Glutamatergic neuron (in vitro differentiated cells): ENCODE measurements at regions not wholly inside any gene's neighbourhood (a gene's known extent, or its start where the extent isn't known, plus 50 kb on each side); places are given as distances from the start of the nearest gene placed in this dataset.
A peak's percentile ranks its signal among the peaks of the same experiment; 100 is the strongest.
"Not testable (repeated sequence)": the region's sequence is repeated elsewhere in the genome, so short reads cannot be mapped to it uniquely, and the experiment has no call there.

ENCODE experiments used
- DNase-seq: peaks from one replicate; pipeline ENCODE4 v3.0.0; 2022
- H3K27ac Mint-ChIP-seq: one replicate; pipeline ENCODE4 v1.8.0; 2020; ENCODE audit warnings: mild to moderate bottlenecking, mixed read lengths, inconsistent platforms; ENCODE audit not compliant: unreplicated experiment
- H3K27me3 Mint-ChIP-seq: one replicate; pipeline ENCODE4 v1.8.0; 2020; ENCODE audit warnings: mild to moderate bottlenecking, moderate library complexity, mixed read lengths, inconsistent platforms; ENCODE audit not compliant: unreplicated experiment
- H3K36me3 Mint-ChIP-seq: one replicate; pipeline ENCODE4 v1.8.0; 2020; ENCODE audit warnings: mild to moderate bottlenecking, mixed read lengths, inconsistent platforms; ENCODE audit not compliant: unreplicated experiment
- H3K4me1 Mint-ChIP-seq: one replicate; pipeline ENCODE4 v1.8.0; 2020; ENCODE audit warnings: mild to moderate bottlenecking, low read depth, mixed read lengths, inconsistent platforms; ENCODE audit not compliant: unreplicated experiment
- H3K4me3 Mint-ChIP-seq: one replicate; pipeline ENCODE4 v1.8.0; 2020; ENCODE audit warnings: mild to moderate bottlenecking, mixed read lengths, inconsistent platforms; ENCODE audit not compliant: unreplicated experiment
- H3K9me3 Mint-ChIP-seq: one replicate; pipeline ENCODE4 v1.8.0; 2020; ENCODE audit warnings: mild to moderate bottlenecking, moderate library complexity, mixed read lengths, inconsistent platforms; ENCODE audit not compliant: unreplicated experiment

DNA sequence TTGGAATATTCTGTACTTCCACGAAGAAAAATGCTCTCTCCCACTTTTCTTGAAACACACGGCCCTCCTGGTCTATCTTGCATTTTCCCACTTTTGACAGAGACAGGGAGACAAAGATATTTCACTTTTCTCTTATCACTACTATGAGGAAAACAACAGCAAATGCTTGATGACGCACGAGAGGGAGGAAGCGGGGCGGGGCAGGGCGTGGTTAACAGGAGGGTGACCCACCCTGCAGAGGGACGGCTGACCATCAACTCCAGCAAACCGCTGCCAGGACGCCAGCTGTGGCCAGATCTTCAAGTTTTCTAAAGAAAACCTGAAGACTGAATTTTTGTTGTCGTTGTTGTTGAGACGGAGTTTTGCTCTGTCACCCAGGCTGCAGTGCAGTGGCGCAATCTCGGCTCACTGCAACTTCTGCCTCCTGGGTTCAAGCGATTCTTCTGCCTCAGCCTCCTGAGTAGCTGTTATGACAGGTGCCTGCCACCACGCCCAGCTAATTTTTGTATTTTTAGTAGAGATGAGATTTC is 63.8 kb downstream of the NSUN5 start:
- H3K9me3 Mint-ChIP-seq, DNase-seq, H3K4me3 Mint-ChIP-seq, H3K27me3 Mint-ChIP-seq, H3K36me3 Mint-ChIP-seq, H3K4me1 Mint-ChIP-seq, H3K27ac Mint-ChIP-seq: not testable (repeated sequence)

DNA sequence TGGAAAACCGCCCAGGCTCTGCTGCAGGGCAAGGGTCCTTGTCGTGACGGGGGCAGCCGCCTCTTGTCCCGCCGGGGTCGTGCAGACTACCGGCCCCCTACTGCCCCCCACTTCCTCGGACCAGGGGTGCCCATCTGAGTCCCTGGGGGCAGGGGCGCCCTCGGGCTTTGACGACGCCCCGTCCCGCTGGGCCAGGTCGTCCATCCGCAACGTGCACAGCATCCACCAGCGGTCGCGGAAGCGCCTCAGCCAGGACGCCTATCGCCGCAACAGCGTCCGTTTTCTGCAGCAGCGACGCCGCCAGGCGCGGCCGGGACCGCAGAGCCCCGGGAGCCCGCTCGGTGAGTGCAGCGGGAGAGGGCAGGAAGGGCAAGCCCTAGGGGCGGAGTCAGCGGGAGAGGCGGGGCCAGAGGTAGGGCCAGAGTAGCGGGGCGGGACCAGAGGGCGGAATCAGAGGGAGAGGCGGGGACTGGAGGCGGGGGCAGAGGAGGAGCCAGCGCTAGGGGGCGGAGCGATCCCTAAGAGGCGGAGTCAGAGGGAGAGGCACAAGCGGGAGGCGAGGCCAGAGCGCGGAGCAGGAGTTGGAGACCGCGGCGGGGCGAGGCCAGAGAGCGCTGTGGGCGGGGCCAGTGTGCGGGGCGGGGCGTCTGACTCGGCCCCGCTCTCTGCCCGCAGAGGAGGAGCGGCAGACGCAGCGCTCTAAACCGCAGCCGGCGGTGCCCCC is 73.5 kb downstream of the NSUN5 start:
- not testable (repeated sequence) for H3K27me3 Mint-ChIP-seq, H3K36me3 Mint-ChIP-seq, H3K27ac Mint-ChIP-seq, H3K4me3 Mint-ChIP-seq, H3K9me3 Mint-ChIP-seq, H3K4me1 Mint-ChIP-seq
- DNase-seq: peak; percentile 94

DNA sequence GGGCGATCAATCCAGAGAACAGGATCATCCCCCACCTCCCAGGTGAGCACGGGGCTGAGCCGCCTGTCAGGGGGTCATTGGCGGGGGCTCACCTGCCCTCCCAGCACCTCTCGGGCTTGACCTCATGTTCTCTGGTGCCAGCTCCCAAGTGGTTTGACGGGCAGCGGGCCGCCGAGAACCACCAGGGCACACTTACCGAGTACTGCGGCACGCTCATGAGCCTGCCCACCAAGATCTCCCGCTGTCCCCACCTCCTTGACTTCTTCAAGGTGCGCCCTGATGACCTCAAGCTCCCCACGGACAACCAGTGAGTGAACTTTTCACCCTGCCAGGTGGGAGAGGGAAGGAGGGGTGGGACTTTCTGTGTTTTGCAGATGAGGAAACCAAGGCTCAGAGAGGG is 82.9 kb downstream of the NSUN5 start:
- not testable (repeated sequence) for H3K27ac Mint-ChIP-seq

DNA sequence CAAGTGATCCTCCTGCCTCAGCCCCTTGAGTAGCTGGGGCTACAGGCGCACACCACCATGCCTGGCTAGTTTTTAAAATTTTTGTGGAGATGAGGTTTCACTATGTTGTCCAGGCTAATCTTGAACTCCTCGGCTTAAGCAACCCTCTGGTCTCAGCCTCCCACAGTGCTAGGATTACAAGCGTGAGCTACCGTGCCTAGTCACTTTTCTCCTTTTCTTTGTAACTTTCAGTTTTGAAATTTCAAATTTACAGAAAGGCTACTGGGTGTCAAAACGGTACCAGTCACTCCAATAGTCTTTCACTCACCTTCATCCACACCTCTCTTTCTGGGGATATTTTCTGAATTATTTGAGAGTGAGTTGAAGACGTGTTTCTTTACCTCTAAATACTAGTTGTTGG is 86.9 kb downstream of the NSUN5 start:
- H3K4me1 Mint-ChIP-seq, H3K27ac Mint-ChIP-seq, H3K36me3 Mint-ChIP-seq, H3K9me3 Mint-ChIP-seq, DNase-seq, H3K27me3 Mint-ChIP-seq, H3K4me3 Mint-ChIP-seq: not testable (repeated sequence)

More for the DNA sequence above, 82.9 kb downstream of the NSUN5 start:
- not testable (repeated sequence) for DNase-seq, H3K4me3 Mint-ChIP-seq, H3K9me3 Mint-ChIP-seq, H3K27me3 Mint-ChIP-seq, H3K4me1 Mint-ChIP-seq, H3K36me3 Mint-ChIP-seq

DNA sequence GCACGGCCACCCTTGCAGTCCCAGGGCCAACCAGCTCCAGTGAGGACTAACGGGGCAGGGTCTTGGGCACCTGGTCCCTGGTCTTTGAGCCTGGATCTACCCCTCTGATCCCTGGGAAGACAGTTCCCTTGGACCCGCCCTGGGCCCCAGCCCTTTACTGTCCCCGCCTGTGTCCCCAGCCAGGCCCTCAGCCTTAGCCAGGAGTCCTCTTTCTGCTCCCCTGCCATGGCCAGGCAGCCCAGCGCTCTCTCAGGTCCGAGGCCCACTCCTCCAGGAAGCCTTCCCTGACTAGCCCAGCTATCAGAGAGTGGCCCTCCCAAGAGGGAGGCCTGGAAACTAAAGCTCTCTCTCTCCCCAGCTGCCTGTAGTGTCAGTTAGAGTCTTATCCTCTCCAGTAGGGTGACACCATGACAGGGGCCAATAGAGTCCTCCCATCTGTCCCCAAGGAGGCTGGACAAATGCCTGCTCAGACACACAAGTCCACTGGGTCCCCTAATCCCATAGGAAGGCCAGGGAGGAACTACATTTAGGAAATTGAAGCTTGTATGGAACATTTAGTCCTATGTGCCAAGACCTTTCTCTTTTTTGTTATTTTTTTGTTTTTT is 87.8 kb downstream of the NSUN5 start:
- not testable (repeated sequence) for H3K4me1 Mint-ChIP-seq, H3K9me3 Mint-ChIP-seq, H3K4me3 Mint-ChIP-seq, H3K27ac Mint-ChIP-seq, H3K36me3 Mint-ChIP-seq, H3K27me3 Mint-ChIP-seq, DNase-seq

DNA sequence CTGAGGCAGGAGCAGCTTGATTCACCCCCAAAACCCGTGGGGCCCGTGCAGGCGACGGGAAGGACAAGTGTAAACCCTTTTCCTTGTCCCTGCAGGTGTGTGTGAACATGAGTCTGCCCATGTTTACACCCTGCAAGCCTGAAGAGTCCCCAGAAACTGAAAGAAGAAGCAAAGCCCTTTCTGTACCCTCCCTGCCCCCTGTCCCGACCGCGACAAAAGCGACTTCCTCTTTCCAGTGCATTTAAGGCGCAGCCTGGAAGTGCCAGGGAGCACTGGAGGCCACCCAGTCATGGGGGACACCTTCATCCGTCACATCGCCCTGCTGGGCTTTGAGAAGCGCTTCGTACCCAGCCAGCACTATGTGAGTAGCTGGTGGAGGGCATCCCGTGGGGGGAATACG is 88.3 kb downstream of the NSUN5 start:
- not testable (repeated sequence) for H3K27me3 Mint-ChIP-seq, H3K4me1 Mint-ChIP-seq, H3K4me3 Mint-ChIP-seq, H3K9me3 Mint-ChIP-seq, H3K27ac Mint-ChIP-seq, H3K36me3 Mint-ChIP-seq, DNase-seq

DNA sequence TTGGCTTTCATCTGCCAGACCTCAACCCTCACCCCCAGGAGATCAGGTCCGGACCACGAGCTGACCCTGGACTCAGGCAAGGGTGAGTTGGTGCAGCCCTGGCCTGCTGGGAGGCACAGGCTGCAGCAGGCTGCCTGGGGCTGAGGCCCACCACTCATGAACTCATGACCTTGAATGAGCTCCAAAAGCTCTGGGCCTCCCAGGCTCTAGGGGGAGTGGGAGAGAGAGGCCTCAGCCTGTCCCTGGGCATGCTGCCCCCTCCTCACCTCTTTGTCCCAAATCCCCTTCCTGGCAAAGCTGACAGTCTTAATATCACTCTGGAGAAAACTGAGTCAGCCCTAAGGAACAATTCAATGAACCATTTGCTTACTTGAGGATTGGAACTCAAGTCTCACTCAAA is 89.8 kb downstream of the NSUN5 start:
- H3K36me3 Mint-ChIP-seq, H3K4me3 Mint-ChIP-seq, H3K27me3 Mint-ChIP-seq, H3K27ac Mint-ChIP-seq, H3K9me3 Mint-ChIP-seq, DNase-seq, H3K4me1 Mint-ChIP-seq: not testable (repeated sequence)

DNA sequence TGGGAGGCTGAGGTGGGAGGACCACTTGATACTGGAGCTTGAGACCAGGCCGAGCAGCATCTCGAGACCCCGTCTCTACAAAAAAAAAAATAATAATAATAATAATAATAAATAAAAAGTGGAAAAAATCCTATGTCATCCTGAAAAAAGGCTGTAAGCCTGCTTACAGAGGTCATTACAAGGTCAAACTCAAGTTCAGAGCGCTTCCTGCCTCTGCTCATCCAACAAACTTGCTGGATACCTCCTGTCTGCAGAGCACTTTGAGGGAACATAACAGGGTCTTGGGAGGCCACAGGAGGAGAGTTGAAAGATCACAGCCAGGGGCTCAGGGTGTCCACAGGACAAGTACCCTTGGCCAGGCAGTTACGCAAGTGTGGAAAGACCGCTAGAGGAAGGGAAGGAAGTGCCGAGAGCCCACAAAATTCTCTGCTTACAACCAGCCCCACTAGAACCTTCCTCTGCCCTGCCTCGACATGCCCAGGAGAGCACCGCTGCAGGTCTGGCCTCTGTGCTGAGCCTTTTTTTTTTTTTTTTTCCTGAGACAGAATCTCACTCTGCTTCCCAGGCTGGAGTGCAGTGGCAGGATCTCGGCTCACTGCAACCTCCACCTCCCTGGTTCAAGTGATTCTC is 92.5 kb downstream of the NSUN5 start:
- not testable (repeated sequence) for H3K4me1 Mint-ChIP-seq, H3K4me3 Mint-ChIP-seq, H3K9me3 Mint-ChIP-seq, DNase-seq, H3K36me3 Mint-ChIP-seq, H3K27me3 Mint-ChIP-seq, H3K27ac Mint-ChIP-seq

DNA sequence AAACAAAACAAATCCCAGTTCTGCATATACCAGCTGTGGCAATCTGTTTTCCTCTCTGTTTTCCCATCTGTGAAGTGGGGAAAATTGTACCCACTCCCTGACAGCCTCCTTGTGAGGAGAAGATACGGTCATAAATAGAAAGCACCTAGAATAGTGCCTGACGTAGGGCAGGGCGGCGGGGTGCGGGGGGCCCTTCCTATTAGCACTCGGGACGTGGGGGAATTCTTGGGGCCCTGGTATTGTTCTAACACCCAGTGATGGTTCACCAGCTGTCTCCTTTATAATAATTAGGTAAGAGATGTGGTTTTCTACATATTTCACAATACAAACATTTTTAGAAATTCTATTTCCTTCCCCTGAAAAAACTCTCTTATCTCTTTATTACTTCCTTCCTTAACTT is 93.4 kb downstream of the NSUN5 start:
- DNase-seq, H3K4me1 Mint-ChIP-seq, H3K36me3 Mint-ChIP-seq, H3K9me3 Mint-ChIP-seq, H3K27me3 Mint-ChIP-seq, H3K4me3 Mint-ChIP-seq, H3K27ac Mint-ChIP-seq: not testable (repeated sequence)

DNA sequence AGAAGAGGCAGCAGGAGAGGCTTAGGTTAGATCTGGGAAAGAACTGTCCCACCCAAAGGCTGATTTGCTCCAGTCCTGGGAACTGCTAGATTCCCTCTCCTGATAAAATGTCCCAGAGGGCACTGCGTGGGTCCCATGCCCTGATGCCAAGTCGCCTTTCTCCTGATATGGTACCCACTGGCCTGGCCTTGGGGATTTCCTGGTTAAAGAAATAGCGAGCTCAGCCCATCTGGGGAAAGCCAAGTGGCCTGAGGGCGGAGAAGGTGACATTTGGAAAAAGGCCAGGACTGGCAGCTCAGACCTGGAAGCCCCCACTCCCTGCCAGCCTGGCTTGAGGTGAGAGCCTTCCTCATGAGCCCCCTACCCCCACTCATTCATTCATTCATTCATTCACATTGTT is 94.2 kb downstream of the NSUN5 start:
- H3K27ac Mint-ChIP-seq, H3K9me3 Mint-ChIP-seq, H3K27me3 Mint-ChIP-seq, H3K4me1 Mint-ChIP-seq, H3K4me3 Mint-ChIP-seq, H3K36me3 Mint-ChIP-seq: not testable (repeated sequence)
- peak; percentile 27 for DNase-seq

DNA sequence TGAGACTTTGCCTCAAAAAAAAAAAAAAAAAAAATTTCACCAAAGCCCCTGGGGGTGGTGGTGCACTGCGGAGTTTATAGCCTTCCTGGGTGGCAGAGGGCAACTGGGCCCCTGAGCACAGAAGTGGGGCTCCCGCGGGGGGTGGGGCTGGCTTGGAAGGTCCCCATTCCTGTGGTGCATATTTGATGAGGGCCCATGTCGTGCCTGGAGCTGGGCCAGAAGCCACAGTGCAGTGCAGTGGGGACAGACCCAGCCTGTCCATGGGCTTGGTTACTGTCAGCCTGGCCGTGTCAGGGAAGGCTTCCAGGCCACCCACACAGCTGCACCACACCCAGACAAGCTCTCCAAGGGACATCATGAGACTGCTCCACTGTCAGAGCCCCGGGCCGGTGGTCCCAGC is 95.5 kb downstream of the NSUN5 start:
- H3K4me3 Mint-ChIP-seq, H3K27me3 Mint-ChIP-seq: not testable (repeated sequence)

DNA sequence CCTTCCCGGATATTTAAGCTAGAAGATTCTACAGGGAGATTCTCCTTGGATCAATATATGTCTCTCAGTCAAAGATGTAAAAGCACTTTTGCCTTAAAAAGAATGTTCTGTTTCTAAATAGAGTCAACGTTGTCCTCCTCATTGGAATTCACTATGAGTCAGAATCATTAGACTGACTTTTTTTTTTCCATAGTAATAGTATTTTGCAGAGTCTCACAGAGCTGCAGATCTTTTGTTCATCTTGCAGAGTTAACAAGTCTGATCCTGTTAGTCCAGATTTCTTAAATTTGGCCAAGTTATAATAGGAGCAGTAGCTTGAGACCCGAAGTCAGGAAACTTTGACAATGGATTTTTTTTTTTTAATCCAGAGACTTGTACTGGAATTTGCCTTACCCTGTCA is 103.0 kb downstream of the NSUN5 start:
- not testable (repeated sequence) for H3K4me3 Mint-ChIP-seq, H3K4me1 Mint-ChIP-seq, H3K27ac Mint-ChIP-seq, H3K36me3 Mint-ChIP-seq, H3K9me3 Mint-ChIP-seq, DNase-seq, H3K27me3 Mint-ChIP-seq

More for the DNA sequence above, 95.5 kb downstream of the NSUN5 start:
- DNase-seq, H3K4me1 Mint-ChIP-seq, H3K27ac Mint-ChIP-seq, H3K9me3 Mint-ChIP-seq, H3K36me3 Mint-ChIP-seq: not testable (repeated sequence)
